Lower leg skin (tissue), 4 donors: ENCODE measurements at regions not wholly inside any gene's neighbourhood (a gene's known extent, or its start where the extent isn't known, plus 50 kb on each side); places are given as distances from the start of the nearest gene placed in this dataset.
"Not testable (repeated sequence)": the region's sequence is repeated elsewhere in the genome, so short reads cannot be mapped to it uniquely, and the experiment has no call there.

ENCODE experiments used
- DNase-seq, 2 donors: peaks; one replicate each; pipeline ENCODE4 v3.0.0-alpha.2; 2019; ENCODE audit warnings: low spot score in 2 of 2
- H3K4me3 ChIP-seq: fragments of 200-600 bp; sonication (generic); 2 replicates; pipeline ENCODE4 v1.5.1; 2017; ENCODE audit warnings: mild to moderate bottlenecking, low read depth; ENCODE audit not compliant: poor library complexity, severe bottlenecking
- POLR2A ChIP-seq, 2 donors: fragments of 450-650 bp; IDR thresholded peaks; one replicate each; pipeline ENCODE4 v1.6.1; 2016 to 2017; ENCODE audit warnings: antibody characterized with exemption in 2 of 2, mild to moderate bottlenecking in 1 of 2, moderate library complexity in 1 of 2
- WGBS, 2 donors: methylation state at CpG; one replicate each; pipeline ENCODE4 v1.1.5; 2018; 5-methylcytosine and 5-hydroxymethylcytosine counted together
- intact Hi-C: fragments of 100-400 bp; cut with DNase I; formaldehyde crosslinking; loops from one replicate; pipeline ENCODE4 v1.15.0; 2023; ENCODE audit warnings: low total_unique reads
- TF ChIP-seq, protein P1 (sequence below), 3 donors: fragments of 450-650 bp; IDR thresholded peaks; one replicate each; pipeline ENCODE4 v1.5.1; 2016; ENCODE audit warnings: antibody characterized with exemption in 3 of 3, mild to moderate bottlenecking in 3 of 3, moderate library complexity in 2 of 3

DNA sequence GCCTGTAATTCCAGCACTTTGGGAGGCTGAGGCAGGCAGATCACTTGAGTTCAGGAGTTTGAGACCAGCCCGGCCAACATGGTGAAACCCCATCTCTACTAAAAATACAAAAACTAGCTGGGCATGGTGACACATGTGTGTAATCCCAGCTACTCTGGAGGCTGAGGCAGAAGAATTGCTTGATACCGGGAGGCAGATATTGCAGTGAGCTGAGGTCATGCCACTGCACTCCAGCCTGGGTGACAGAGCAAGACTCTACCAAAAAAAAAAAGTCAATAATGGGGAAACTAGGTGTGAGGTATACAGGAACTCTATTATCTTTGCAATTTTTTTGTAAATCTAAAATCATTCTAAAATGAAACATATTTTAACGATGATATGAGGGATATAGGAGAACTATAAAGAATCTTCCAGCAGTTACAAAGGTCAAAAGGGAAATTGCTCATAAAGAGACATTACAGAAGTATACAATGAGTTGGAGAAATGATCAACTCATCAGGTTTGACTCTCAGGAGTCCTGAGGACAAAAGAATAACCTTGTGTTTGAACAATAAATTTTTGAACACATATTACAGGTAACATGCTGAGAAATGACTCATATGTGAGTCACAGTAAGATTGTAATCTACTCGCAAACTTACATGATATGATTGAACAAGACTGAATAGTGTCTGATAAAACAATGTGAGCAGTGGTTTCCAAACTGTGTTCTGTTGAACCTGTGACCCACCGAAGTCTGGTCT is 272.6 kb downstream of the FGFR2 start:
- no peak for DNase-seq
- H3K4me3 ChIP-seq, result no peak overlapping the region
- TF ChIP-seq, protein P1, sequence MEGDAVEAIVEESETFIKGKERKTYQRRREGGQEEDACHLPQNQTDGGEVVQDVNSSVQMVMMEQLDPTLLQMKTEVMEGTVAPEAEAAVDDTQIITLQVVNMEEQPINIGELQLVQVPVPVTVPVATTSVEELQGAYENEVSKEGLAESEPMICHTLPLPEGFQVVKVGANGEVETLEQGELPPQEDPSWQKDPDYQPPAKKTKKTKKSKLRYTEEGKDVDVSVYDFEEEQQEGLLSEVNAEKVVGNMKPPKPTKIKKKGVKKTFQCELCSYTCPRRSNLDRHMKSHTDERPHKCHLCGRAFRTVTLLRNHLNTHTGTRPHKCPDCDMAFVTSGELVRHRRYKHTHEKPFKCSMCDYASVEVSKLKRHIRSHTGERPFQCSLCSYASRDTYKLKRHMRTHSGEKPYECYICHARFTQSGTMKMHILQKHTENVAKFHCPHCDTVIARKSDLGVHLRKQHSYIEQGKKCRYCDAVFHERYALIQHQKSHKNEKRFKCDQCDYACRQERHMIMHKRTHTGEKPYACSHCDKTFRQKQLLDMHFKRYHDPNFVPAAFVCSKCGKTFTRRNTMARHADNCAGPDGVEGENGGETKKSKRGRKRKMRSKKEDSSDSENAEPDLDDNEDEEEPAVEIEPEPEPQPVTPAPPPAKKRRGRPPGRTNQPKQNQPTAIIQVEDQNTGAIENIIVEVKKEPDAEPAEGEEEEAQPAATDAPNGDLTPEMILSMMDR (IDR thresholded peaks at IDR 0.05), result no peak
- TF ChIP-seq POLR2A (IDR thresholded peaks at IDR 0.05), result no peak
- WGBS, 2 donors, result 59 to 64% methylated on average over 5 of the region's 5 CpGs
- intact Hi-C loops, result no loop called here

DNA sequence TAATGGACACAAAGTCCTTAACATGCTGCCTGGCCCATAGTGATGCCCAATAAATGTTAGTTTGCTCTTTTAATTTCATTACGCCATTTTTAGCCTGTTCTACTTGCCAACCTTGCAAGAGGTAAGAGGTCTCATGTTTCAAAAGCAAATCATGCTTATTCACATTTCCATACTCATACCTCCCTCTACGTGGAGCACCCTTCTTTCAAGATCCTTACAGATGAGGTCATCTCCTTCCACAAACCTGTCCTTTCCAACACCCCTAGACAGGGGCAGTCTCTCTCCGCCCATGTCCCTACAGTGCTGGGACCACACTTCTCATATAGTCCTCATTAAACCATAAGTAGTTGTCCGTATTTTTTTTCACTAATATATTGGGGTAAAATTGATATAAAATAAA is 271.3 kb downstream of the FGFR2 start:
- H3K4me3 ChIP-seq, result no peak overlapping the region
- no peak for TF ChIP-seq POLR2A (IDR thresholded peaks at IDR 0.05)
- TF ChIP-seq, protein P1 (IDR thresholded peaks at IDR 0.05), result no peak
- WGBS, 2 donors, result 86 to 87% methylated on average over 4 of the region's 4 CpGs
- no peak for DNase-seq
- intact Hi-C loops, result no loop called here

DNA sequence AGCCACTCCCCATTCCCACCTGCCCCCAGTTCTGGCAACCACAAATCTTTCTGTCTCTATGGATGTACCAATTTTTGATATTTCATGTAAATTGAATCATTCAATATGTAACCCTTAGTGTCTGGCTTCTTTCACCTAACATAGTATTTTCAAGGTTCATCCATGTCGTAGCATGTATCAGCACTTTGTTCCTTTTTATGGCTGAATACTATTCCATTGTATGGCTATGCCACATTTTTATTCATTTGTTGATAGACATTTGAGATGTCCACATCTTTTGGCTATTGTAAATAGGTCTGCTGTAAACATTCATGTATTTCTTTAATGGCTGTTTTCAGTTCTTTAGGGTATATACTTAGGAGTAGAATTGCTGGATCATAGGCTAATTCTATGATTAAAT is 270.5 kb downstream of the FGFR2 start:
- no peak overlapping the region for H3K4me3 ChIP-seq
- DNase-seq, result no peak
- intact Hi-C loops, result no loop called here
- WGBS, 2 donors, result 47 to 96% methylated on average over 1 of the region's 1 CpG
- TF ChIP-seq POLR2A (IDR thresholded peaks at IDR 0.05), result no peak
- TF ChIP-seq, protein P1 (IDR thresholded peaks at IDR 0.05), result no peak

DNA sequence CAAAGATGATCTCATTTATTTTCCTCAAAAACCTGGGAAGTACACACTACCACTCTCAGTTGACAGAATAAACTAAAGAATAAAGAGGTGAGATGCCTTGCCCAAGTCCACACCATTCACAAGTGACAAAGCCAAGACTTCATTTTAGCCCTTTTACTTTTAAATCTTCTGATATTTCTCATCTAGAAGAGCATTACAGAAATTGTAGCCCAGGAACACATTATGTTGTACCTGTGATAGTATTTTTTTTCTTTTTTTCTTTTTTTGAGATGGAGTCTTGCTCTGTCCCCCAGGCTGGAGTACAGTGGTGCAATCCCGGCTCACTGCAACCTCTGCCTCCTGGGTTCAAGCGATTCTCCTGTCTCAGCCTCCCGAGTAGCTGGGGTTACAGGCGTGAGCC is 268.6 kb downstream of the FGFR2 start:
- DNase-seq, intact Hi-C loops, H3K4me3 ChIP-seq: not testable (repeated sequence)
- 86 to 88% methylated on average over 4 of the region's 4 CpGs for WGBS, 2 donors

DNA sequence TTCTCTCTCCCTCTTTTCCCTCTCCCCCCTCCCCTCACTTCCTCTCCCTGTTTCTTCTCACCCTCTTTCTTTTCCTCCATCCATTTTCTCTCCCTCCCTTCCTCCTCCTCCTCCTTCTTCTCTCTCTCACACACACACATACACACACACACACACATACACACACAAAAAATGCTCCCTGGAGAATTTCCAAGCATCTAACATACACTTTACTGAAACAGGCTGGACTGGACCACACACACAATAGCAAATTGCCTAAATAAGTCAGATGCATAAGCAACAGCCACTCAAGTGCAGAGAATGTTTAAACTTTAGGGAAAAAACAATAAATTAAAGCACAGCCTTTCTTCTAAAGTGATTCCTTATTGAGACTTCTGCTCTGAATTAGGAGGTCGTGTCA is 267.7 kb downstream of the FGFR2 start:
- WGBS, 2 donors, result 46 to 60% methylated on average over 1 of the region's 1 CpG
- no peak for TF ChIP-seq POLR2A (IDR thresholded peaks at IDR 0.05)
- TF ChIP-seq, protein P1 (IDR thresholded peaks at IDR 0.05), result no peak
- no peak overlapping the region for H3K4me3 ChIP-seq
- no peak for DNase-seq
- intact Hi-C loops, result no loop called here

DNA sequence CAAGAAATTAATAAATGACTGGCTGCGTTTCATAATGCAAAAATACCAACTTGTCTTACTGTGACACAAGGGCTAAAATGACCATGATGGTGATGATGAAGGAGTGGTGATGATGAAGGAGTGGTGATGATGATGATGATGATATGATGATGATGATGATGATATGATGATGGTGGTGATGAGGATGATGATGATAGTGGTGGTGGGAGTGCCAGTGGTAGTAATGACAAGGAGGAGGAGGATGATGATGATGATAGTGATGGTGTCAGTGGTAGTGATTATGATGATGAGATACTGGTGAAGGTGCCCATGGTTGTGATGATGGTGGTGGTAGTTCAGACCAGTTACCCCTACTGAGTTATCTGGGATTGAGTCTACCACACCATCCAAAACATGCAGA is 265.9 kb downstream of the FGFR2 start:
- no peak for DNase-seq
- 86 to 90% methylated on average over 1 of the region's 1 CpG for WGBS, 2 donors
- intact Hi-C loops, result no loop called here
- TF ChIP-seq, protein P1 (IDR thresholded peaks at IDR 0.05), result no peak
- no peak for TF ChIP-seq POLR2A (IDR thresholded peaks at IDR 0.05)
- H3K4me3 ChIP-seq, result no peak overlapping the region
